ENCODE measurements at regions not wholly inside any gene's neighbourhood (a gene's known extent, or its start where the extent isn't known, plus 50 kb on each side); places are given as distances from the start of the nearest gene placed in this dataset.

GRCh38 chrX:45602151-45602550 is 401.5 kb upstream of the DIPK2B start:
- TF ChIP-seq ZNF747 (CRISPR knock-in tag; IDR thresholded peaks at IDR 0.05; ENCODE audit: borderline replicate concordance), result no peak
- TF ChIP-seq HNF1B (CRISPR knock-in tag; IDR thresholded peaks at IDR 0.05), result no peak
- no peak for TF ChIP-seq ZNF597 (CRISPR knock-in tag; IDR thresholded peaks at IDR 0.05)
